DND-41 (cell line): ENCODE measurements at regions not wholly inside any gene's neighbourhood (a gene's known extent, or its start where the extent isn't known, plus 50 kb on each side); places are given as distances from the start of the nearest gene placed in this dataset.

ENCODE experiments used
- EZH2 ChIP-seq: IDR thresholded peaks from 3 replicates; pipeline ENCODE4 v1.6.1; 2012; ENCODE audit warnings: borderline replicate concordance, low read depth, mild to moderate bottlenecking, moderate library complexity, low read length, inconsistent platforms; ENCODE audit not compliant: severe bottlenecking
- TF ChIP-seq, protein P1 (sequence below): IDR thresholded peaks from 2 replicates; pipeline ENCODE4 v1.5.1; 2012; ENCODE audit warnings: borderline replicate concordance, low read length, moderate library complexity, mild to moderate bottlenecking; ENCODE audit not compliant: poor library complexity, severe bottlenecking; ENCODE audit errors: extremely low read depth

DNA sequence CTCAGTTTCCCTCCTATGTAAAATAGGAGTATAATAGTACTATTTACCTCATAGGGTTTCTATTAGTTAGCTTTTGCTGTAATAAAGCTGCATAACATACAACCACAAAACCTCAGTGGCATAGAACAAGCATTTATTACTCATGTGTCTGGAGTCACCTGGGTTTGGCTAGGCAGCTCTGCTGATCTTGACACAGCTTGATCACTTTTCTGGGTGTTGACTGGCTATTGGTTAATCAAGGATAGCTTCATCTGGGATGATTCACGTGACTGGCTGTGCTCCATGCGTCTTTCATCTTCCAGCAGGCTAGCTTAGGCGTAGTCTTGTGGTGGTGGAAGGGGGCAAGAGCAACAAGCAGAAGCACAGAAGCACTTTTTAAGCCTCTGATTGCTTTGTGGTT is 112.6 kb downstream of the SQOR start:
- no peak for TF ChIP-seq EZH2
- TF ChIP-seq, protein P1, sequence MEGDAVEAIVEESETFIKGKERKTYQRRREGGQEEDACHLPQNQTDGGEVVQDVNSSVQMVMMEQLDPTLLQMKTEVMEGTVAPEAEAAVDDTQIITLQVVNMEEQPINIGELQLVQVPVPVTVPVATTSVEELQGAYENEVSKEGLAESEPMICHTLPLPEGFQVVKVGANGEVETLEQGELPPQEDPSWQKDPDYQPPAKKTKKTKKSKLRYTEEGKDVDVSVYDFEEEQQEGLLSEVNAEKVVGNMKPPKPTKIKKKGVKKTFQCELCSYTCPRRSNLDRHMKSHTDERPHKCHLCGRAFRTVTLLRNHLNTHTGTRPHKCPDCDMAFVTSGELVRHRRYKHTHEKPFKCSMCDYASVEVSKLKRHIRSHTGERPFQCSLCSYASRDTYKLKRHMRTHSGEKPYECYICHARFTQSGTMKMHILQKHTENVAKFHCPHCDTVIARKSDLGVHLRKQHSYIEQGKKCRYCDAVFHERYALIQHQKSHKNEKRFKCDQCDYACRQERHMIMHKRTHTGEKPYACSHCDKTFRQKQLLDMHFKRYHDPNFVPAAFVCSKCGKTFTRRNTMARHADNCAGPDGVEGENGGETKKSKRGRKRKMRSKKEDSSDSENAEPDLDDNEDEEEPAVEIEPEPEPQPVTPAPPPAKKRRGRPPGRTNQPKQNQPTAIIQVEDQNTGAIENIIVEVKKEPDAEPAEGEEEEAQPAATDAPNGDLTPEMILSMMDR = no peak
